ENCODE measurements at regions not wholly inside any gene's neighbourhood (a gene's known extent, or its start where the extent isn't known, plus 50 kb on each side); places are given as distances from the start of the nearest gene placed in this dataset.

- no peak overlapping the region for H3K4me2 ChIP-seq
- 67% methylated on average over 6 of the region's 13 CpGs for WGBS (ENCODE audit: missing lambda C conversion rate)
- H3K4me1 ChIP-seq: no peaks in the 10 kb centered on the region
- no peak overlapping the region for H3K4me3 ChIP-seq
- no peaks in the 10 kb centered on the region for H3K9me3 ChIP-seq
- no peak overlapping the region for H3K27ac ChIP-seq
- DNase-seq (ENCODE audit: low read depth in 1 of 2, low spot score in 1 of 2): no peak
- CTCF ChIA-PET: interaction anchor here (1.2 to 1.4 kb wide), 3 partner anchors 21 to 213 kb away, joined by 3 to 6 read pairs (median 4); no protein-coding TSS in a partner anchor
- FAIRE-seq: no peak
- POLR2A ChIA-PET: no interaction called here
- TF ChIP-seq RNF2 (IDR thresholded peaks at IDR 0.05; ENCODE audit: borderline replicate concordance, low read depth) (no peak), RARB (CRISPR knock-in tag; IDR thresholded peaks at IDR 0.05) (no peak), NFE2L2 (conservative IDR thresholded peaks at IDR 0.05; ENCODE audit: low read length) (no peak), CEBPB (IDR thresholded peaks at IDR 0.05) (no peak), REST (IDR thresholded peaks at IDR 0.05) (no peak), GATA3 (IDR thresholded peaks at IDR 0.05; ENCODE audit: borderline replicate concordance) (no peak), ZC3H11A (IDR thresholded peaks at IDR 0.05) (no peak), RFX5 (IDR thresholded peaks at IDR 0.05) (no peak), CHD4 (IDR thresholded peaks at IDR 0.05; ENCODE audit: borderline replicate concordance) (no peak), PBX3 (IDR thresholded peaks at IDR 0.05) (no peak), HDAC2 (IDR thresholded peaks at IDR 0.05) (no peak), CHD2 (IDR thresholded peaks at IDR 0.05; ENCODE audit: low read length, partially characterized antibody) (no peak), HOXA7 (CRISPR knock-in tag; IDR thresholded peaks at IDR 0.05) (no peak), MAX (IDR thresholded peaks at IDR 0.05) (no peak), KDM1A (IDR thresholded peaks at IDR 0.05; ENCODE audit: low read depth) (no peak)
- TF ChIP-seq, protein P1, sequence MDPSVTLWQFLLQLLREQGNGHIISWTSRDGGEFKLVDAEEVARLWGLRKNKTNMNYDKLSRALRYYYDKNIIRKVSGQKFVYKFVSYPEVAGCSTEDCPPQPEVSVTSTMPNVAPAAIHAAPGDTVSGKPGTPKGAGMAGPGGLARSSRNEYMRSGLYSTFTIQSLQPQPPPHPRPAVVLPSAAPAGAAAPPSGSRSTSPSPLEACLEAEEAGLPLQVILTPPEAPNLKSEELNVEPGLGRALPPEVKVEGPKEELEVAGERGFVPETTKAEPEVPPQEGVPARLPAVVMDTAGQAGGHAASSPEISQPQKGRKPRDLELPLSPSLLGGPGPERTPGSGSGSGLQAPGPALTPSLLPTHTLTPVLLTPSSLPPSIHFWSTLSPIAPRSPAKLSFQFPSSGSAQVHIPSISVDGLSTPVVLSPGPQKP (IDR thresholded peaks at IDR 0.05; ENCODE audit: low read depth, low read length): no peak
- ATAC-seq: no peak
Measured at GRCh38 chr16:86789621-86790051, 211.3 kb downstream of the FOXL1 start.

DNA sequence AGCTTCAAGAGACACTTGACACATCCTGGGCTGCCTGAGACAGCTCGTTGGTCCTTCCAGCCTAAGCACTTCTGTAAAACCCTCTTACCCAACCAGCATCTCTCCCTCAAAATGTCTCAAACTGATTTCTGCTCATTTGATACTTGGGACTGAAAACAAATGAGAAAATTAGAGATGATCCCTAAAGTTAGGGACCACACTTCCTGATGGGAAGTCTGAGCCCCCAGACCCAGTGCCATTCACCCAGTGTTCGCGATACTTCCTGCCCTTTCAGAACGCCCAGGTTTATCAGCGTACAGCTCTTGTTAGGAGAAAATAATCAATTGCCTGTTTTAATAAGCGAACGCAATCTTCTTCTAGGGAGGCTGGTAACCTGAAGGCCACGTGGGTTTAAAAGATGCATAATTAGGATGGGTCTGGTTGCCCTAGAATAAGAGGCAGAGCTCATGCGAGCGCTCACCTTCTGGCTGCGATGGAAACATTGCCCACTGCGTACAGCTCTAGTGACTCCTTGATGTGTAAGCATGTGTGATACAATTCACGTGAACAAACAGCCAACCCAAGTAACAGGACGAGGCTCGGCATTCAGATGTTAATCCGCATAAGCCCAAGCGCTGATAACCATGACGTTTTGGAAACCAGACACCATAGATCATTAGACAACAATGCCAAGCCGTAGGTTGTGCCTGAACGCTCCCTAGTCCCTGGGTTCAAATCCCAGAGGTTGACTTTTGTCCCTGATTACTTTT is 213.1 kb downstream of the FOXL1 start:
- H3K4me3 ChIP-seq: no peak overlapping the region
- no peak overlapping the region for H3K4me2 ChIP-seq
- ChIA-PET POLR2A (no interaction called here), CTCF (interaction anchor here (1.8 kb wide), 1 partner anchor 30 kb away, joined by 5 read pairs; no protein-coding TSS in a partner anchor)
- no peak for DNase-seq (ENCODE audit: low read depth in 1 of 2, low spot score in 1 of 2)
- H3K9me3 ChIP-seq: no peaks in the 10 kb centered on the region
- H3K4me1 ChIP-seq: no peaks in the 10 kb centered on the region
- 67% methylated on average over 20 of the region's 20 CpGs for WGBS (ENCODE audit: missing lambda C conversion rate)
- TF ChIP-seq CHD2 (IDR thresholded peaks at IDR 0.05; ENCODE audit: low read length, partially characterized antibody): no peak
- no peak for TF ChIP-seq NPAS2 (CRISPR knock-in tag; IDR thresholded peaks at IDR 0.05; ENCODE audit: borderline replicate concordance)
- no peak for TF ChIP-seq MAX (IDR thresholded peaks at IDR 0.05)
- no peak for TF ChIP-seq HMGXB4 (CRISPR knock-in tag; IDR thresholded peaks at IDR 0.05; ENCODE audit: borderline replicate concordance)
- TF ChIP-seq RCOR1 (IDR thresholded peaks at IDR 0.05; ENCODE audit: low read depth, low read length): no peak
- TF ChIP-seq, protein P2, sequence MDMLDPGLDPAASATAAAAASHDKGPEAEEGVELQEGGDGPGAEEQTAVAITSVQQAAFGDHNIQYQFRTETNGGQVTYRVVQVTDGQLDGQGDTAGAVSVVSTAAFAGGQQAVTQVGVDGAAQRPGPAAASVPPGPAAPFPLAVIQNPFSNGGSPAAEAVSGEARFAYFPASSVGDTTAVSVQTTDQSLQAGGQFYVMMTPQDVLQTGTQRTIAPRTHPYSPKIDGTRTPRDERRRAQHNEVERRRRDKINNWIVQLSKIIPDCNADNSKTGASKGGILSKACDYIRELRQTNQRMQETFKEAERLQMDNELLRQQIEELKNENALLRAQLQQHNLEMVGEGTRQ (IDR thresholded peaks at IDR 0.05): no peak
- TF ChIP-seq ZC3H11A (IDR thresholded peaks at IDR 0.05): no peak
- TF ChIP-seq ESRRA (IDR thresholded peaks at IDR 0.05; ENCODE audit: borderline replicate concordance, low read length): no peak
- no peak for TF ChIP-seq CBX8 (IDR thresholded peaks at IDR 0.05)
- no peak for TF ChIP-seq HEYL (CRISPR knock-in tag; IDR thresholded peaks at IDR 0.05)
- no peak for TF ChIP-seq KDM1A (IDR thresholded peaks at IDR 0.05; ENCODE audit: low read depth)
- ATAC-seq: no peak
- no peak overlapping the region for H3K27ac ChIP-seq
- no peak for FAIRE-seq

All from A549 (cell line).